Osteocyte (in vitro differentiated cells): ENCODE measurements at regions not wholly inside any gene's neighbourhood (a gene's known extent, or its start where the extent isn't known, plus 50 kb on each side); places are given as distances from the start of the nearest gene placed in this dataset.

Source experiments
- DNase-seq: peaks from one replicate; pipeline ENCODE4 v3.0.0; 2021; ENCODE audit warnings: mixed read lengths; ENCODE audit not compliant: unreplicated experiment; ENCODE audit errors: extremely low spot score
- H3K27ac Mint-ChIP-seq: one replicate; pipeline ENCODE4 v1.8.0; 2021; ENCODE audit warnings: mild to moderate bottlenecking, mixed read lengths; ENCODE audit not compliant: unreplicated experiment
- H3K27me3 Mint-ChIP-seq: one replicate; pipeline ENCODE4 v1.8.0; 2021; ENCODE audit warnings: mixed read lengths; ENCODE audit not compliant: unreplicated experiment
- H3K36me3 Mint-ChIP-seq: one replicate; pipeline ENCODE4 v1.8.0; 2021; ENCODE audit warnings: mixed read lengths; ENCODE audit not compliant: unreplicated experiment
- H3K4me1 Mint-ChIP-seq: one replicate; pipeline ENCODE4 v1.8.0; 2021; ENCODE audit warnings: mixed read lengths; ENCODE audit not compliant: unreplicated experiment
- H3K4me3 Mint-ChIP-seq: one replicate; pipeline ENCODE4 v1.8.0; 2021; ENCODE audit warnings: mild to moderate bottlenecking, moderate library complexity, mixed read lengths; ENCODE audit not compliant: unreplicated experiment
- H3K9me3 Mint-ChIP-seq: one replicate; pipeline ENCODE4 v1.8.0; 2021; ENCODE audit warnings: mixed read lengths; ENCODE audit not compliant: unreplicated experiment
- TF ChIP-seq, protein P1 (sequence below): fragments of 200-600 bp; sonication (generic); IDR thresholded peaks from 2 replicates; pipeline ENCODE4 v1.5.0; 2021; ENCODE audit warnings: antibody characterized with exemption, mild to moderate bottlenecking, moderate library complexity

DNA sequence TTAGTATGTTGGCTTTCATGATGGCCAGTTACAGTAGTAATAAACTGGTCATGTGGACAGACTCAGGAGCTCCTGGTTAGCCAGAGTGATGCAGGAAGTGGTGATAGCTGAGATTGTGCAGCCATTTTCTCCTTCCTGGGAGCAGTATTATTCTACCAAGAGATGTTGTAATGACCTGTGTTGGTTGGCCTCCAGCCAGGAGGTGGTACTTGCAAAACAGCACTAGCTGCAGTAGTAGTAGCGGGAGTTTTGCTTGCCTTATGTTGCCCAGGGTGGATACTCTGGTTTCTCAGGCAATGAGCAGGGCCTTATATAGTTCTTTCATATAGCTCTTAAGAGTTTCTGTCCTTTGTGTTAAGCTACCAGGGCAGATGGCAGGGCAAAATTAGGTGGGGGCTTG, 998.8 kb downstream of the GLUD2 start:
- H3K4me1 Mint-ChIP-seq, result no peaks in the 10 kb centered on the region
- no peak for DNase-seq
- TF ChIP-seq, protein P1, sequence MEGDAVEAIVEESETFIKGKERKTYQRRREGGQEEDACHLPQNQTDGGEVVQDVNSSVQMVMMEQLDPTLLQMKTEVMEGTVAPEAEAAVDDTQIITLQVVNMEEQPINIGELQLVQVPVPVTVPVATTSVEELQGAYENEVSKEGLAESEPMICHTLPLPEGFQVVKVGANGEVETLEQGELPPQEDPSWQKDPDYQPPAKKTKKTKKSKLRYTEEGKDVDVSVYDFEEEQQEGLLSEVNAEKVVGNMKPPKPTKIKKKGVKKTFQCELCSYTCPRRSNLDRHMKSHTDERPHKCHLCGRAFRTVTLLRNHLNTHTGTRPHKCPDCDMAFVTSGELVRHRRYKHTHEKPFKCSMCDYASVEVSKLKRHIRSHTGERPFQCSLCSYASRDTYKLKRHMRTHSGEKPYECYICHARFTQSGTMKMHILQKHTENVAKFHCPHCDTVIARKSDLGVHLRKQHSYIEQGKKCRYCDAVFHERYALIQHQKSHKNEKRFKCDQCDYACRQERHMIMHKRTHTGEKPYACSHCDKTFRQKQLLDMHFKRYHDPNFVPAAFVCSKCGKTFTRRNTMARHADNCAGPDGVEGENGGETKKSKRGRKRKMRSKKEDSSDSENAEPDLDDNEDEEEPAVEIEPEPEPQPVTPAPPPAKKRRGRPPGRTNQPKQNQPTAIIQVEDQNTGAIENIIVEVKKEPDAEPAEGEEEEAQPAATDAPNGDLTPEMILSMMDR, result no peak
- H3K36me3 Mint-ChIP-seq, result no peaks in the 10 kb centered on the region
- H3K27ac Mint-ChIP-seq, result no peak overlapping the region
- H3K9me3 Mint-ChIP-seq, result peaks cover 36% of the 10 kb centered on the region
- H3K4me3 Mint-ChIP-seq, result no peak overlapping the region
- H3K27me3 Mint-ChIP-seq, result no peaks in the 10 kb centered on the region

DNA sequence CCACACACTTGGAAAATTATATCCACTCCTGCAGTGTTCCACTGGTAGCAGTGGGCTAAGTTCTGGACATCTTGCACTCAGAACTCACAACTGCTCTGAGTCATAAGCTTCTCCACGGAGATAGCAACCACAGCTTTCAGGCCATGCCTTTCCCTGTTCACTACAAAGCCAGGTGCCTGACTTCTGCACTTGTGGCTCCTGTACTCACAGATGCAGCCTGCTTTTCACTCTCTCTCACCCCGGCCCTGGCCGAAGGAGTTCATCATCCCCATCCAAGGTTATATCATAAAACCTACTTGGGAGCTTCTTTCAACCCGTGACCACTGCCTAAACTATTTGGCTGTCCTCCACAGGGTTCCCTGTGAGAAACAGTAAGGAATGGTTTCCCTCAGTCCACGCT, 999.4 kb downstream of the GLUD2 start:
- H3K9me3 Mint-ChIP-seq, result peaks cover 34% of the 10 kb centered on the region
- DNase-seq, result no peak
- H3K27ac Mint-ChIP-seq, result no peak overlapping the region
- H3K27me3 Mint-ChIP-seq, result no peaks in the 10 kb centered on the region
- TF ChIP-seq, protein P1, result no peak
- H3K4me3 Mint-ChIP-seq, result no peak overlapping the region
- no peaks in the 10 kb centered on the region for H3K4me1 Mint-ChIP-seq
- no peaks in the 10 kb centered on the region for H3K36me3 Mint-ChIP-seq

DNA sequence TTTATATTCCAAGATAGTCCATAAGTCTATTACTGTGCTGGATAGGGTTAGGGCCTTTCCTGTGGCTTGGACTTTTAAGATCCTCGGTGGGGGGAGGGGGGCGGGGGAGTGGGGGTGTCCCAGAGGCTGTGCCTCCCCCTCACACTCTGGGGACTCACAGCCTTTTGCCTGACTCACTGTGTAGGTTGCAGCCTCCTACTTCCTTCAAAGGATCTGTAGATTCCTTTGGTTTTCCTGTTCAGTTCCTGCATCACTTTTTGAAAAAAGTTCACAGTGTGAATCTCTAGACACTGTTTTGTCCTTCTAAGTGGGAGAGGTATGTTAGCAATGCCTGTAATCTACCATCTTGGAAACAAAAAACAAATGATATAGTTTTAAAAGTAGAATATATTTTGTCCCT, 999.9 kb downstream of the GLUD2 start:
- DNase-seq, result no peak
- no peaks in the 10 kb centered on the region for H3K4me1 Mint-ChIP-seq
- H3K36me3 Mint-ChIP-seq, result no peaks in the 10 kb centered on the region
- no peak overlapping the region for H3K27ac Mint-ChIP-seq
- TF ChIP-seq, protein P1, result no peak
- no peak overlapping the region for H3K4me3 Mint-ChIP-seq
- no peaks in the 10 kb centered on the region for H3K27me3 Mint-ChIP-seq
- peaks cover 32% of the 10 kb centered on the region for H3K9me3 Mint-ChIP-seq

DNA sequence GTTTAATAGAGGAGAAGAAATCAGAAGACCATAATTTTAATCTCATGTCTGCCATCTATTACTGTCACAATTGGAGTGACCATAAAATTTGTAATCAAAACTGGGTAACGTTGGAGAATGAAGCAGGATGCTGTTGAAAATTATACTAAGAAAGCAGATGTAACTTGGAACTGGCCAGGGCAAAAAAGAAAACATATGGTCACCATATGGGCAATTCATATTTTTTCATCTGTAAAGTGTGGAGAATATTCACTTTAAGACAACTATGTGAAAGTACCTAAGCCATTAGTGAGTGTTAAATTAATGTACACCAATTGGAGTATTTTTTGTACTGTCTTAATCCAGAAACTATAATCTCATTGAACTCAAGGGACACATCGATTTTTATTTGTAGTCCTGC, 1008.0 kb downstream of the GLUD2 start:
- peaks cover 27% of the 10 kb centered on the region for H3K9me3 Mint-ChIP-seq
- TF ChIP-seq, protein P1, result no peak
- no peak for DNase-seq
- no peaks in the 10 kb centered on the region for H3K36me3 Mint-ChIP-seq
- H3K4me1 Mint-ChIP-seq, result no peaks in the 10 kb centered on the region
- no peak overlapping the region for H3K27ac Mint-ChIP-seq
- H3K27me3 Mint-ChIP-seq, result no peaks in the 10 kb centered on the region
- no peak overlapping the region for H3K4me3 Mint-ChIP-seq

DNA sequence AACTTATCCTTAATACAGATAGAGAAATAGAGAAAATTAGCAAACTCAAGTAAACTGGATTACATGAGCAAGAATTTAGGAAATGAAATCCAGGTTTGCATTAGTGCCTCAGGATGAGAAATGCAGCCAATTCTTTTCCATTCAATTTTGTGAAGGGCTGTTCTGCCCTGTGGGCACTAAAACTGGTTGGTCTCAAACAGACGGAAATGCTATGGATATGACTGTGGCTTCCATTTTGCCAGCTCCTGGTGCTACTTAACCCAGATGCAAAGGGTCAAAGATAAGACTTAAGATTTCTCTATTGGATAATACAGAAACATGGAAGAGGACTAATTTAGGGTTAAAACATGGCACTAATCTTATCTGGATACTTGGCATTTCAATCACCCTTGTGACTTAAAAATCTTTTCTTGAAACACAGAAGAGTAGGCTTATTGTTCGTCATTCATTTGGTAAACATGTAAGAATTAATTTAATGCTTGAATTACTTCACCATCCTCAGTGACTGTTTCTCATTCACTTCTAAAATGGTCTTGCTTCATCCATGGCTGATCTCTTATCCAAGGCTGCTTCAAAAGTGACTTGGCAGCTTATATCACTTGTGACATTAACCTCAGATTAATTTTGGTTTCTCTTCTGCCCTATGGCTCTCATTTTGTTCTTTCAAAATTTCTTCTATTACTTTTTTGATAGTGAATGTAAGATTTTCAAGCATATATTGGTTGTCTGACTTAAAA, 1008.7 kb downstream of the GLUD2 start:
- no peaks in the 10 kb centered on the region for H3K36me3 Mint-ChIP-seq
- no peak overlapping the region for H3K27ac Mint-ChIP-seq
- TF ChIP-seq, protein P1, result no peak
- peaks cover 27% of the 10 kb centered on the region for H3K9me3 Mint-ChIP-seq
- no peaks in the 10 kb centered on the region for H3K27me3 Mint-ChIP-seq
- H3K4me3 Mint-ChIP-seq, result no peak overlapping the region
- no peak for DNase-seq
- H3K4me1 Mint-ChIP-seq, result no peaks in the 10 kb centered on the region
